GM18909 (cell line): ENCODE measurements at regions not wholly inside any gene's neighbourhood (a gene's known extent, or its start where the extent isn't known, plus 50 kb on each side); places are given as distances from the start of the nearest gene placed in this dataset.
"Not testable (repeated sequence)": the region's sequence is repeated elsewhere in the genome, so short reads cannot be mapped to it uniquely, and the experiment has no call there.

Experiments
- ATAC-seq: cut with Tn5 transposase; IDR thresholded peaks from one replicate; pipeline ENCODE4 v1.9.1; 2021; ENCODE audit warnings: mild to moderate bottlenecking; ENCODE audit not compliant: unreplicated experiment, poor library complexity

- no peak for ATAC-seq
Measured at GRCh38 chr3:153357436-153357835, 195.4 kb downstream of the RAP2B start.

DNA sequence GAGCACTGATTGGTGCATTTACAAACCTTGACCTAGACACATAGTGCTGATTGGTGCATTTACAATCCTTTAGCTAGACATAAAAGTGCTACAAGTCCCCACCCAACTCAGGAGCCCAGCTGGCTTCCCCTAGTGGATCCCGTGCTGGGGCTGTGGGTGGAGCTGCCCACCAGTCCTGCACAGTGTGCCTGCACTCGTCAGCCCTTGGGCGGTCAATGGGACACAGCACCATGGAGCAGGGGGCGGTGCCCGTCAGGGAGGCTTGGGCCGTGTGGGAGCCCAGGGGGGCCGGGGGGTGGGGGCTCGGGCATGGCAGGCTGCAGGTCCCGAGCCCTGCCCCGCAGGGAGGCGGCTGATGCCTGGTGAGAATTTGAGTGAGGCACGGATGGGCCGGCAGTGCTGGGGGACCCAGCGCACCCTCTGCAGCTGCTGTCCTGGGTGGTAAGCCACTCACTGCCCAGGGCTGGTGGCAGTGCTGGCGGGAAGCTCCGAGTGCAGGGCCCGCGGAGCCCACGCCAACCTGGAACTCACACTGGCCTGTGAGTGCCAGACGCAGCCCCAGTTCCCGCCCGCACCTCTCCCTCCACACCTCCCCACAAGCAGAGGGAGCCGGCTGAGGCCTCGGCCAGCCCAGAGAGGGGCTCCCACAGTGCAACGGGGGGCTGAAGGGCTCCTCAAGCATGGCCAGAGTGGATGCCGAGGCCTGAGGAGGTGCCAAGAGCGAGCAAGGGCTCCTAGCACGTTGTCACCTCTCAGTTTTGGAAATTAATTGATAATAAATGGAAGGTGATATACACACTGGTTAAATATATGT, 207.7 kb downstream of the RAP2B start:
- no peak for ATAC-seq

DNA sequence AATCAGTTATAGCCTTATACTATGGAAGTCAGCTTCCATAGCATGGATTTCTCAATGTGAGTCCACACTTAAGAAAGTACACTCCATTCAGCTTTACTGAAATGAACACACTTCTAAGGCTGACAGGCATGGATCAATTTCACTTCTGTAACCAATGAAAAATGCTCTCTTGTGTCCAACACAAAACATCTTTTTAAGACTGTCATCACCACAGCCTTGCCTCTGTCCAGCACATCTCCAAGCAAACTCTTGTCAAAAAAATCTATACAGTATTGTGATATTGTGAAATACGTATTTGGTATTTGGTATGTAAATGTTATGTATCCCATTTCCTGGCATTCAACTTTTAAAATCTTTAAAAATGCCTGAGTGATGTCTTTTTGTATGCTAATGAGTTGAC, 208.7 kb downstream of the RAP2B start:
- no peak for ATAC-seq

DNA sequence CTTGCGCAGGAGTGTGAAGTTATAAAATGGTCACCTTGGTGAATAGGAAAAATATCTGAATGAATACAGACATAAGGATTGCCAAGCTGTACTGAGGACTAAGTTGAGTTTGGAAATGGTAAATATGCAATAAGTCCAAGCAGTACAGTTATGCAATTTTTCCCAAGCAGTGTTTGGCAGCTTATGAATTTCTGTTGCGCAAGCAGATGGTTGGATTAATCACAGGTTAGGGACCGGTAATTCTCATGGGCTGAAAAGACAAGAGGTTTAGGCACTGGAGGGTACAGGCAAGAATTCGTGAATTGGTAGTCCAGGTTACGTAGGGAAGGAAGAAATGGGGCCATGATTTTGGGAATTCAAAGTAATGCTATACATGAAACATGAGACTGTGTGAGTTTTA, 210.3 kb downstream of the RAP2B start:
- ATAC-seq: no peak

DNA sequence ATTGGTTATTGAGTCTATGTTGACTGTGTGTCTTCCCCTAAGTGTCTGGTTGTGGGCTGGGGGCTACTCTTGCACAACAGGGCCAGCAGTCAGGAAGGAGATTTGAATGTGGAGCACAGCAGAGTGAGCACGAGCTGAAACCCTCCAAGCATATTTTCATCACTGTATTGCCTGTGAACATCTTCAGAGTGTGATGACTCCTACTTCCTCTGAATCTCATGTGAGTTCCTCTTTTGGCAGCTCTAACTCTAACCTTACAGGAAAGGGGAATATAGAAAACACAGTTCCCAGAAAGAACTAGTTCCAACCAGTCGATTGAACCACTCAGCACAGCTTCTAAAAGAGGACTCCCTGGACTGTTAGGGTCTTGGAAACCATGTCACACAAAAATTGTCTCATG, 211.6 kb downstream of the RAP2B start:
- no peak for ATAC-seq

DNA sequence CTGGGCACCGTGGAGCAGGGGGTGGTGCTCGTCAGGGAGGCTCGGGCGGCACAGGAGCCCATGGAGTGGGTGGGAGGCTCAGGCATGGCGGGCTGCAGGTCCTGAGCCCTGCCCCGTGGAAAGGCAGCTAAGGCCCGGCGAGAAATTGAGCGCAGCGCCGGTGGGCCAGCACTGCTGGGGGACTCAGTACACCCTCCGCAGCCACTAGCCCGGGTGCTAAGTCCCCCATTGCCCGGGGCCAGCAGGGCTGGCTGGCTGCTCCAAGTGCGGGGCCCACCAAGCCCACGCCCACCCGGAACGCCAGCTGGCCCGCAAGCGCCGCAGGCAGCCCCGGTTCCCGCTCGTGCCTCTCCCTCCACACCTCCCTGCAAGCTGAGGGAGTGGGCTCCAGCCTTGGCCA, 216.3 kb downstream of the RAP2B start:
- not testable (repeated sequence) for ATAC-seq

DNA sequence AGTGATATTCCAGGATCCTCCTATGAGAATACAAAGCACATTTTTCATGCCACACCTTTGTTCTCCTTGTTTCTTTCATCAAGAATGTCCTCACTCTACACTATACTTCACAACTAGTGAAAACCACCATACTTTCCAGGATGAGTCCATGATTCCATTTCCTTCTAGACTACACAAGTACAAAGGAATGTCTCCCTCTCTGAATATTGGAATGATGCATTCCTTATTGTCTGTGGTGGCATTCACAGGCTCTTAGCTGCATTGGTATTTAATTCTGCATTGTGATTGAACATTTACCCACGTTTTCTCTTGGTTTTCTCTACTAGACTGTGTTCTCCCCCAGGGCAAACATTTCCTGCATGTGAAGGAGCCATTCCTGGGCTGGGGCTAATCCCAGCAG, 217.5 kb downstream of the RAP2B start:
- ATAC-seq: no peak

- ATAC-seq: no peak
Measured at GRCh38 chr3:153385343-153385742, 223.3 kb downstream of the RAP2B start.

DNA sequence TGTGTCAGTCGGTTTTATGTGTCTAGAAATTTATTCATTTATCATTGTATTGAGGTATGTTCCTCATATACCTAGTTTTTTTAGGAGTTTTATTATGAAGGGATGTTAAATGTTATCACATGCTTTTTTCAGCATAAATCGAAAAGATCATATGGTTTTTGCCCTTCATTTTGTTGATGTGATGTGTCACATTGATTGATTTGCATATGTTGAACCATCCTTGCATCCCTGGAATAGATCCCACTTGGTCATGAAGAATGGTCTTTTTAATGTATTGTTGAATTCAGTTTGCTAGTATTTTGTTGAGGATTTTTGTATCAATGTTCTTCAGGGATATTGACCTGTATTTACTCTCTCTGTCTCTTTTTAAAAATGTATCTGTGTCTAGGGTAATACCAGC, 230.3 kb downstream of the RAP2B start:
- no peak for ATAC-seq

- no peak for ATAC-seq
Measured at GRCh38 chr3:153394017-153394416, 232.0 kb downstream of the RAP2B start.

- no peak for ATAC-seq
Measured at GRCh38 chr3:153396581-153396980, 234.6 kb downstream of the RAP2B start.

- no peak for ATAC-seq
Measured at GRCh38 chr3:153397794-153398193, 235.8 kb downstream of the RAP2B start.

DNA sequence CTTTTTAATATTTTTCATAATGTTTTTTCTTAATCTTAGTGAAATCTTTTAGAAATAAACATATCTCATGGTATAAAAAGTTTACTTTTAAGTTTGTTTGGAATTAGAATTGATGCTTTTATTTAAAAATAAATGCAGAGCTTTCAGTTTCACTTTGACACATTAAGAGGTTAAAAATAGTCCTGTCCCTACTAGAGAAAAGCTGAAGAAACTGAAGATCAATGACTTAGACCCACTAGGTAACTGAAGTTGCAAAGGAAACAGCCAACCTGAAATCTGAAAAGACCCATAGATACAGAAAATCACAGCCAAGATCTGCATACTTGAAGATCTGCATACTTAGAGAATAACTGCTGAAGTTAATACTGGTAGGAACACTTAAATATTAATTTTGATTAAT, 237.6 kb downstream of the RAP2B start:
- peak; percentile 91 for ATAC-seq

- no peak for ATAC-seq
Measured at GRCh38 chr3:153400641-153401040, 238.6 kb downstream of the RAP2B start.

DNA sequence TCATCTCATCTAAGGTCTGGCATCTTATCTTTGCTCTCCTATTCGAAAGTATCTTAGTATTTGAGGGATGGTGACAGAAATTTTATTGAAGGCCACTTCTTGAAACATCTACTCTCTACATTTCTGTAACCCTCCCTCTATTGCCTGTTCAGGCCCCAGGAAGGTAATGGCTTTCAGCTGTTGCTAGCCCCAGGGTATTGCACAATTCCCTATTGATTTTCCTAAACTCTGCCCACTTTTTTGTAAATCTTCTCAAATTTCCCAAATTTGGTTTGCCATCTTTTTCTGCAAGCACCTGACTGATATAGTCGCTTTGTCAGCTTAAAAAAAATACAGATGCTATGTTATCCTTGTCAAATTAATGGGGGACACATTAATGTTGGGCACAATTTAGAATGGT, 242.1 kb downstream of the RAP2B start:
- ATAC-seq: no peak

GRCh38 chr3:153405320-153405719, 243.3 kb downstream of the RAP2B start:
- not testable (repeated sequence) for ATAC-seq

GRCh38 chr3:153410517-153410916, 248.5 kb downstream of the RAP2B start:
- no peak for ATAC-seq

- no peak for ATAC-seq
Measured at GRCh38 chr3:153414982-153415381, 253.0 kb downstream of the RAP2B start.

DNA sequence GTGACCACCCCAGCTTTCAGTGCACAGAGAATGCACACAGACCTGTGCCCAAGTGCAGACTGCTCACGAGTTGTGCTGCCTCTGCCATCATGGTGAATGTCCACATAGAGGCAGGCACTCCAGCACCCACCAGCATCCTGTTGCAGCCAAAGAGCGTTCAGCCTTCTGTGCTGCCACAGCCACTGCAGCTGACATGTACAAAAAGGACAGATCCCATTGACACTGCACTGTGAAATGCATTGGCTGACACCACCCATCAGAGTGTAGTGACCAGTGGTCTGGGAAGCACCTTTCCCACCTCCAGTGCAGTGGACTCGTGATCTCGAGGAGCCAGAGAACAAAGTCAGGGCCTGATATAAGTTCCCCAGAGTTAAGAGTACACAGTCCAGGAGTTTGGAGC, 260.3 kb downstream of the RAP2B start:
- ATAC-seq: no peak

GRCh38 chr3:153423820-153424219, 261.8 kb downstream of the RAP2B start:
- ATAC-seq: not testable (repeated sequence)

- ATAC-seq: no peak
Measured at GRCh38 chr3:153426344-153426743, 264.3 kb downstream of the RAP2B start.

GRCh38 chr3:153426803-153427202, 264.8 kb downstream of the RAP2B start:
- ATAC-seq: no peak
